HG03135 (cell line): ENCODE measurements at regions not wholly inside any gene's neighbourhood (a gene's known extent, or its start where the extent isn't known, plus 50 kb on each side); places are given as distances from the start of the nearest gene placed in this dataset.

Experiments
- ATAC-seq: cut with Tn5 transposase; IDR thresholded peaks from one replicate; pipeline ENCODE4 v1.9.1; 2021; ENCODE audit warnings: mild to moderate bottlenecking, moderate library complexity; ENCODE audit not compliant: unreplicated experiment

DNA sequence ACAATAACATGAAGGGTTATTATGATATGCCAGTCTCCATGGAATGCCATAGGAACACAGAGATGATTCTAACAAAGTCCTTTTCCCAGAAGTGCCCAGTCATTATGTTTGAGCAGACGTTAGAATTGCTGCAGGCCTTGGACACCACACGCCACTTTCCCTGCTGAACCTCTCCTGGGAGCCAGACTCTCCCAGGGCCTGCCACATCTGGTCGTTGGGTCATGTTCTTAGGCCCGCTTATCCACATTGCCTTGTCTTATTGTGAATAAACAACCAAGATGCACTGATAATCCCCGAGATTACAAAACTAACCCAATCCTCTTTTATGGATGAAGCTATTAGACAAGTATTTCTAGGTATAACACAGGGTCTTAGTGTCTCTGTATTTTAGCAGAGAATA, 276.5 kb upstream of the CITED2 start:
- ATAC-seq: no peak

DNA sequence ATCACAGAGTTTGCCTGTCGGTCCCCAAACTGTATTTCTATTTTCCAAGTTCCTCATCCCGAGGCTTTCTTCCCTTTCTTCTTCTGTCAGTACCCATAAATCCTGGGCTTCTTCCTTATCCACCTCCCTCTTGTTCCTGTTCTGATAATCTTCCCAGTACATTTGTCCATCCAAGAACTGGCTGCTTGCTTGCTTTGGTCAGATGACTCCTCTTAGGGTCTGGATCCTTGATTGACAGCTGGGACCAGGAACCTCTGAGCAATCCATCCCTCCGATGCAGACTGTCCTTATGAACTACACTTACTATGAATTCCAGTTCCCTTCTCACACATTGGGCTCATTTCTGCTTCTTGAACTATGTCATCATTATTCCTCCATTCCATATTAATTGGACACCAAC, 275.3 kb upstream of the CITED2 start:
- ATAC-seq: no peak

DNA sequence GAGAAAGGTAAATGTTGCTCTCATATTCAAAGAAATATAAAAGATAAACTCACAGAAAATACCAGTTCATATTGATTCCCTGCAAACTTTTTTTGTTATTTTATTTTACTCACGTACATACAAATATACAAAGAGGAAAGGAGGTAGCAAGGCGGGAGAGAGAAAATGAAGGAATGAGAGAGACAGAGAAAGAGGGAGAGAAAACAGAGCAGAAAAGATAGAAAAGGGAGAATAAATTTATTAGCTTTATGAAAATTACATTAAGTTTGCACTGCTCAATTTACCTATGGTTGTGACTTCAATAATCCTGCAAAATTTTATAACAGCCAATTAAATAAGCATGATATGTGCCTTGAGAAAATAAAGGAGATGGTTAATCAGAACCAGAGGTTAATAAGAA, 274.7 kb upstream of the CITED2 start:
- no peak for ATAC-seq

DNA sequence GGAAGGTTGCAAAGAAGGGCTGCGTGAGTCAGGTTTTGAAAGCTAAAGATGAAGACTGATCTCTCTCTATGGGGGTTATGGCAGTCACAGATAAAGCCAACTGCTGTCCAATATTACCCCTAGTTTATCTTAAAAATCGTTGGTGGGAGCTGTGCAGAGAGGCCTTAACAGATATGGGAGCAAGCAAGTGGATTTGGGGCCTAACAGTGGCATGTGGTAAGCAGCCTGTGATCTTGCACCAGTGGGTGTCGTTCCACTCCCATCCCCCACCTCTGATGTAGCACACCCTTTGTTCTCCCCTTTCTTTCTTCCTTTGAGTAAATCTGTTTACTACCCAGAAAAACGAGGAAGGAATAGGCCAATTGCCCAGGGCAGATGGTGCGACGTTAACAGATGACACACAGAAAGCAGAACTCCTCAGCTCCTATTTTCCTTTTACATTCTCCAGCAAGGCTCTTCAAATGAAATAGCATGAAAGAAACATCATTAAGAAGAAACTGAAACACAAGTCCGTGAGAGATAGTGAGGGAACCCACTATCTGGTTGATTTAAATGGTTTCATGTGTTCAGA, 274.1 kb upstream of the CITED2 start:
- no peak for ATAC-seq

DNA sequence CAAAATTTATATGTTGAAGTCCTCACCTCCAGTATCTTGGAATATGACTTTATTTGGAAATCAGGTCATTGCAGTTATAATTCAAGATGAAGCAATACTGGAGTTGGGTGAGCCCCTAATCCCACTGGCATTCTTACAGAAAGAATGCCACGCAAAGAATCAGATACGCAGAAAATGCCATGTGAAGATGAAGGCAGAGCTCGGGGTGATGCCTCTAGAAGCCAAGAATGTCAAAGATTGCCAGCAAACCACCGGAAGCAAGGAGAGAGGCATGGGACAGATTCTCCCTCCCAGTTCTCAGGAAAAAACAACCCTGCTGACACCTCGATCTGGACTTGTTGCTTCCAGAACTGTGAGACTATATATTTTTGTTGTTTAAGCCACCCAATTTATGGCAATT, 273.4 kb upstream of the CITED2 start:
- no peak for ATAC-seq

DNA sequence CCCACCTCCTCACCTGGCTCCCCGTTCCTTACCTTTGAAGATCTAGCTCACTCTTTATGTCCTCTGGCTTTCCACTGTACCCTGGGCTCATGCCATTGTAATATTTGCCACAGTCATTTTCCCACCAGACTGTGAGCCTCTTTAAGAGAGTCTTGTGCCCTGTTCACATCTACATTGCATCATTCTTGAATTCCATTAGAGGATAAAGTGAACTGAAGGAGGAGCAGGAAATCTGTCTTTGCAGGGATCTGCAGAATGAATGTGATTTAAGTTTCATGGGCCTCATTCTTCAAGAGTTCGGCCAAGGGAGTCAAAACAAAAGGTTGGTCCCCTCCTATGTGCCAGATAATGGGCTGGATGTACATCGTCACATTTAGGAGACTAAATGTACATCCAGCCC, 272.6 kb upstream of the CITED2 start:
- no peak for ATAC-seq

DNA sequence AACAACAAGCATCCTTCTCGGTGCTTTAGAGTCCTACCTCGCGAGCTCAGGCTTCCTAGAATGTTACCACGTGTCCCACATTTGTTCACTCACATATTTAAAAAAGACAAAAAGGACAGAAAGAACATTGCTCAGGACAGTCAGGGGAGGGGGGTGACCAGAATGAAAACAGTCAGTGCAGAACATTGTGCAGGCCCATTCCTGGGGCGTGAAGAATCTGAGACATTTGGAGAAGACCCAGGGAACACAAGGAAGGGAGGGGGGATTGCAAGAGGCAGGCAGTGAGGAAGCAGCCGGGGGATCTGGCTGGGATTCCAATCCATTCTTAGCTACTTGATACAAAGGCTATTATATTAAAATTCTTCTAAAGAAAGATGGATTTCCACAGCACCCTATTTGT, 270.4 kb upstream of the CITED2 start:
- ATAC-seq: no peak

DNA sequence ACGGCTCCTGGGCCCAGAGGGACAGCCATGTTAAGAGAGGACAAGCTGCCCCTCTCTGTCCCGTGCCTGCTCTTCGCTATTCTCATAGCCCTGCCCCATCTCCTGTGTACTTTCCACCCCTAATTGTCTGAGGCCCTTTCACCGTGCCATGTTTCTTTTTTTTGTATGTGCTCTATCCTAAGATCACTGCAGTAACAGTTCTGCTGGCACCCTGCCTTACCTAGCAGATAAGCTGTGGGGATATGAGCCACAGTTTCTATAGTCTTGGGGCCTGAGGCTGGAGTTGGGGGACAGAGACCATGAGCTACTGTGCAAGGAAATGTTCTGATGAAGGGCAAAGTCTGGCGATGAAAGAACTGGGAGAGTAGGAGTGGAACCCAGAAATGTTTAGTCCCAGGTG, 269.5 kb upstream of the CITED2 start:
- no peak for ATAC-seq

DNA sequence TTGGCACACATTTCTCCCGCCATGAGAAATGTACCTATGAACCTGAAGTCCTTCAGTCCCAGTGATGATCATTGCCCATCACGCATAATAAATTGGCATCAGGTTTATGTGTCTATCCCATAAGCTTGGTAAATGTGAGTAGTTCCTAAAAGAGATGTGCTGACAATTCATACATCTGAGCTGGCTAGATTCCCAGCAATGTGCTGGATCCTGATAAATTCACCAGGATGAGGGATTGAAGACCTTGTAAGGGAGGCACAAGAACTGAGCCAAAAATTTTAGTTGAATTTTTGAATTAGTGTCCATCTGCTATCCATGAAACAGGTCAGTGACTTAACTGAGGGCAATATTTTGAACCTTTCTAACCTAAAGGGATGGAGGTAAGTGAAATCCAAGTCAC, 267.9 kb upstream of the CITED2 start:
- no peak for ATAC-seq

DNA sequence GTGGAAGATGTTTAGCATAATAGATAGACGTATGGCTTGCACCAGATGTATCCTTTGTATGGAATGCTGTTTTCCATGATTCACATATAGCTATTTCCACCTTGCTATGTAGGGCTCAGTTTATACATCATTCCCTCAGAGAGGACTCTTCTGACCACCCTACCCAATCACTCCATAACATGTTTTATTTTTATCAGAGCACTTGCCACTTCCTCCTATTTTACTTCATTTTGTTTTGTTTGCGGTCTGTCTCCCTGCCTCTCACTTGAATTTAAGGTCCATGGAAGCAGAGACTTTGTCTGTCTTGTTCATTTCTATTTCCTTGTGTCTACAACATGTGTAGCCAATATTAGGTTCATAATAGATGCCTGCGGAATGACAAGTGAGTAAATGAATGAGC, 266.9 kb upstream of the CITED2 start:
- ATAC-seq: no peak

DNA sequence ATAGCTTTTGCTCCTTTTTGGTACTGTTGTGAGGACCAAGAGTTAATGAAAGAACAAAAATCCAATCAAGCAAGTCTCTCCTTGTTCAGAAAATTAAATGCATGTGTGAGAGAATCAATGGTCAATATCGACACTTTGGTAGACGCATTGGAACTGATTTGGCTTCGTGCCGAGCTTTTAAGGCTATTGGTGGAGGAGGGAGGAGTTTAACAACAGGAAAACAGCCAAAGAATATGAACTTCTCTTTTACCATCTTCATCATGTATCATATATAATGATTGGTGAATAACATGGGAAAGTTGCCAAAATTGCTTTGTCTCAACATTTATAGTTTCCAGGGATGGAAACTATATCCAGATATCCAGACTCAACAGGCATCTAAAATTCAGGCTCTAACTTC, 266.5 kb upstream of the CITED2 start:
- ATAC-seq: no peak

DNA sequence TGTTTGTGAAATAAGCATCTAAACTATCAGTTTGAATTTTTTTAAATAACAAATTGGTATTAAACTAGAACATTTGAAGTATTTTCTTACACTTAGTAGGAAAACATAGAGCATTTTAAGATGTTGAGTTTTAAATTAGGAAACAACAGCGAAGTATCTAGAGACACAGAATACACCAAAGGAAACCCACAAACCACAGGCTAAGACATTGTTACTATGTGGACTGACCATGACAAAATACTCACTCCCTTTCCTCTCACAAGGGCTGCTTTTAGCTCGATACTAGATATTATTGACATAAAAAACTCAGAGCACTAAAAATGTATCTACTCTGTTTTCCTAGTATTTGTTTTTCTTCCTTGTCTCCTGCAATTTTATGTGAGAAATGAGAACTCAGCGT, 266.0 kb upstream of the CITED2 start:
- peak; percentile 90 for ATAC-seq

DNA sequence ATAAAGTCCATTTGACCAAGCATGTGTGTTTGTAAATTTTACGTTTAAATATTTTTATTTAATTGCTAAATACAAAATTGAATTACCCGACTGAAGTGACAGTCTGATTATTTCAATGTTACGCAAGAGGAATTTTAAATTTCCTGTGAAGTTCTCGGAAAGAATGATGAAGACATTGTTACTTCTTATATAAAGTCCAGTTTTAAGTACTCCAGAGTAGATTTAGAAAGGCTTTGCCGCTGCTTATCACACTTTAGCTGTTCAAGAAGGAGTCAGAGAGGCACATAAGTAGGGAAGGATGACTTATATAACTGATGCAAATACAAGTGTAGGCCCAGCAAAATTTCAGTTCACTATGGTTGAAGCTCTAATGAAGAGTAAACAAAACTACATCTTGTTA, 265.1 kb upstream of the CITED2 start:
- no peak for ATAC-seq

DNA sequence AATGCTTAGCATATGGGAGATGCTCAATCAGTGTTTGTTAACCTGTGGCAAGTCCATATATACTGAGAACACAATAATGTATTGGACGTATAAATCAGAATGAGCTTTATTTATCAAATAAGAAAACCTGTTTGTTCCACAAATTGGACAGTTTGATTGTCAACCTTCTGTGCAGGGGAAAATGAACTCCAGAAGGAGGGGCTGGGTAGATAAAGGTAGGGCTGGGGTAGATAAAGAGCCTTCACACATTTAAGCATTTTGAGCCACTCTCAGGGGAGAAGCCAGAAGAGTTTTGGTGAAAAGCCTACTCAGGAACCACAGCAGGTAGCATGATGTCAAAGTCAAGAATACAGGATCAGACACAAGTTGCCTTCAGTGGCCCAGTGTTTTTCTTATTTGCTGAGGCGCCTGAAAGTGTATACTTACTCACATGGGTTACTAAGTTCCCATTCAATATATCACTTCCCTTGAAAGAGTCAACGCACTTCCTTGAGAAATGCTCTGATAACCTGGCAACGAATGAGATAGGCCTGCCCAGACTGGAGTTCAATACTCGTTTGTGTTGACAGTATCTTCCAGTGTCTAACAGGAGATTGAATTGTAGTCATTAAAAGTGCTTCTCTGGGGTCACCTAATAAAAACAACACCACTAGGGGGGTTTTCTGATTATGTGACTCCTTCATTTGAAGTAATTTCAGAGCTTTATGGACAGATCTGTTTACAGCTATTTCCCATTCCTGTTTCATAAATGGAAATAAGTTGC, 263.9 kb upstream of the CITED2 start:
- ATAC-seq: no peak

DNA sequence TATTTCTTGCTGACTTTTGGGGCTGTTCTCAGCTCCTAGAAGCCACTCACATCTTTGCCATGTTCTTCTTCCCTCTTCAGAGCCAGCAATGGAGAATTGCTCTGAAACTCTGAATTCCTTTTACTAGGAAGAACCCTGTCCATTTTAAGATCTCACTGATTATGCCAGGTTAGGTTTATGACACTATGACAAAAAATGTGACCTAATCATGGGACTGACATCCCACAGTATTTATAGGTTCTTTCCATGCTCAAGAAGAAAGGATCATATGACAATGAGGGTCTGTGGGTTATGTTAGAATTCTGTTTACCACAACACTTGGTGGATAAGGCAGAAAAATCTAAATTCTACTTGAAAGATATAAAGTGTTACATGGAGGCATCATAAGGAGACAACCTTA, 263.3 kb upstream of the CITED2 start:
- no peak for ATAC-seq

DNA sequence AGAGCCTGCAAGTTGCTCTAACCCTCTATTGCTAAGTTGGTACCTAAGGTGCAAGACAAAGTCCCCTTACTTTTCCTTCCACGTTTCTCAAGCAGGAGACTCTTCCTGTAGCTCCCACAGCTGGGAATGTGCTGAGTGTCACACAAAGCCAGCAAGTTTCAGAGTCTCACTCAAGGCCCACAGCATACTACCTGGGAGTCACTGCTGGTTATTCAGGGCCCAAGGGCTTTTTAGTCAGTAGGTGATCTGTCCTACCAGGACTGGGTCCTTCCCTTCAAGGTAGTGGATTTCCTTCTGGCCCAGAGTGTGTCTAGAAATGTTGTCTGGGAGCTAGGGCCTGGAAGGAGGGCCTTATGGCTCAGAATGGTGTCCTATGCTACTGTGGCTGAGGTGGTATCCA, 261.9 kb upstream of the CITED2 start:
- no peak for ATAC-seq

DNA sequence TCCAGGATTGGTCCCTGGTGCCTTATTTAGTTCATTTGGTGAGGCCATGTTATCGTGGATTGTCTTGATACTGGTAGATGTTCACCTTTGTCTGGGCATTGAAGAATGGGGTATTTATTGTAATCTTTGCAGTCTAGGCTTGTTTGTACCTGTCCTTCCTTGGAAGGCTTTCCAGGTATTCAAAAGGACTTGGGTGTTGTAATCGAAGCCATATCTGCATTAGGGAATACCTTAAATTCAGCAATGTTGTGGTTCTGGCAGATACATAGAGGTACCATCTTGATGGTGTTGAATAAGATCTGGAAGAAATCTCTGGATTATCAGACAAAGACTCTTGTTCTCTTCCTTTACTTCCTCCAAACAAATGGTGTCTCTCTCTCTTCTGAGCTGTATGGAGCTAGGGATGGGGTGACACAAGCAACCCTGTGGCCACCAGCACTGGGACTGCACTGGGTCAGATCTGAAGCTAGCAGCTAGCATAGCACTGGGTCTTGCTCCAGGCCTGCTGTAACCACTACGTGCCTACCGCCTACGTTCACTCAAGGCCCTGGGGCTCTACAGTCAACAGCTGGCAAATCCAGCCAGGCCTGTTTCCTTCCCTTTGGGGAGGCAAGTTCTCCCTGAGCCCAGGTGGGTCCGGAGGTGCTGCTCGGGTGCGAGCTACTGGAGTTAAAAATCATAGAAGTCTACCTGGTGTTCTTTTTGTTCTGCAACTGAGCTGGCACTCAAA, 261.1 kb upstream of the CITED2 start:
- ATAC-seq: no peak

DNA sequence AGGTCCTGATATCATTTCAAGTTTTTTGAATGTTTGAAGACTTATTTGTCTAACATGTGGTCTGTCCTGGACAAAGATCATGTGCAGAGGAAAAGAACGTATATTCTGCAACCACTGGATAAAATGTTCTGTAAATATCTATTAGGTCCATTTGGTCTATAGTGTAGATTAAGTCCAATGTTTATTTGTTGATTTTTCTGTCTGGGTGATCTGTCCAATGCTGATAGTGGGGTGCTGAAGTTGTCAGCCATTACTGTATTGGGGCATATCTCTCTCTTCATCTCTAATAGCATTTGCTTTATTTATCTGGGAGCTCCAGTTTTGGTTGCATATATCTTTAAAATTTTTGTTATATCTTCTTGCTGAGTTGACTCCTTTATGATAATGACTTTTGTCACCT, 258.4 kb upstream of the CITED2 start:
- no peak for ATAC-seq

DNA sequence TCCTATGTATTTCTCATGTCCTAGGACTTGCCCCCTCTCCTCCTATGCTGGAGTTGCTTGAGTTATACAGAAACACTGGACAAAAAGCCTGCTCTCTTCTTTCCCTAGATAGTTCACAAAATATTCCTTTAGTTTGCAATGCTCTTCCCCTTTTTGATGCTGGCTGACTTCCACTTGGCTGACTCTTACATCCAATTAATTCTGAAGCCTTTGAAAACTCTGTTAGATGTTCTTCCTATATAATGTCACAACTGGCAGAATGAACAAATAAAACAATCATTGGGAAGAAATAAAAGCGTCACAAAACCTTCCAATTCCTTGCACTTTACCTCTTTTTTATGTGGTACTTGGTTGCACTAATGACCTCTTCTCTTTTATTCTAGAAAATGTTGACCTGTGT, 253.8 kb upstream of the CITED2 start:
- no peak for ATAC-seq

DNA sequence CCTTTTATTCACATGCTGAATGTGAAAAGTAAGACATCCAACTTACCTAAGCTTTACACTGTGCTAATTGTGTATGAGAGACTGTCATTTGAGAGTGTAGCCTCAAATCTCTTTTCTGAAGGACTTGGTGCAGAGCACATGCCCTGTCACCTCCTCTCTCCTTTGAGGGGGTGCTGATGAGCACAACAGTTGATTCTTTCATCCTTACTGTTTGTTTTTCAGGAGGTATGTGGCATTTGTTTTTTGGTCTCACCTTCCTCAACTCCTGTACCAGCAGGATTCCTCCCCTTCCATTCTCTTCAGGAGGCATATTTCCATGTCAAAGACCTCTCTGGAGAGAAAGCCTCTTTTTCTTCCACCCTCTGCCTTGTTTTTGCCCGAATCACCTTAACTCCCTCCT, 252.6 kb upstream of the CITED2 start:
- ATAC-seq: no peak

DNA sequence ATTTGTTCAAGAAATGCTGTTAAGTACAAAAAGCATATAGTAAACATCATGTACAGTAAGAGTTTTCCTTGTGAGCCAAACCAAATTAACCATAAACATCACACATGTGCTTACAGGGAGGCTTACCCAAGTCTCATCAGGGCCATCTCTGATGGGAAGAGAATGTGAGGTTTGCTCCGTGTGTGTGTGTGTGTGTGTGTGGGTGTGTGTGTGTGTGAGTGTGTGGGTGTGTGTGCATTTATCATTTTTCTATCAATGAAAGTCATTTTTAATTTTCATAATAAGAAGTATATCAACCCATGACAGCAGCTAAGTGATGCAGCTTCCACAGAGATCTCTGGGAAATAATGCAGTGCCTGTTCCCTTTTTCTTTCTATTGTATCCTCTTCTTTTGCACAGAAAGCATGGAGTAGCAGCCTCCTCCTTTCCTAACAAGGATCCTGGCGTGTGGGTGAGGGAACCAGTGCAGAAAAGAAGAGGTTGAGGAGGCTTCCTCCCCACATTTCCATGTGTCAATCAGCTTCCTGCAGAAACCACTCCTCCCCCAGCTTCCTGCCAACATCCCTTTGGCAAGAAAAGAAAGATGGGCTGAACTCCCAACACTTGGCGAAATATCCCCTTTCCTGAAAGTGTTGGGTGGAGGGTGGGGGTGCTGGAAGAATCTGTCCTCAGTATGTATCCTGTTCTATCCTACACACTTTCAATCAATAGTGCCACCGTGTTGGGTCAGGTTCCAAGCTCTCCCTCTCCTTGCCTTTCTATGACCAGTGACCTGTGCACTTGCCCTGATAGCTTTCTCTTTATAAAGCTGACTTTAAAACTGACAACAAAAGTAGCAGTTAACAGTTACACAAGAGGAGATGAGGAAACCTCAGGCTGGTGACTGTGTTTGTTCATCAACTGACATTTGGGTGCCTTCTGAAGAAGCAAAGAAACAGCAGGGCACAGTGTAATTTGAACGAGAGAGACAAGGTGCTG, 251.8 kb upstream of the CITED2 start:
- no peak for ATAC-seq
